Dedifferentiated amniotic fluid mesenchymal stem cell (primary cell): ENCODE measurements at regions not wholly inside any gene's neighbourhood (a gene's known extent, or its start where the extent isn't known, plus 50 kb on each side); places are given as distances from the start of the nearest gene placed in this dataset.

ENCODE experiments used
- DNase-seq: peaks from one replicate; pipeline ENCODE4 v3.0.0-alpha.2; 2016; ENCODE audit errors: extremely low spot score

DNA sequence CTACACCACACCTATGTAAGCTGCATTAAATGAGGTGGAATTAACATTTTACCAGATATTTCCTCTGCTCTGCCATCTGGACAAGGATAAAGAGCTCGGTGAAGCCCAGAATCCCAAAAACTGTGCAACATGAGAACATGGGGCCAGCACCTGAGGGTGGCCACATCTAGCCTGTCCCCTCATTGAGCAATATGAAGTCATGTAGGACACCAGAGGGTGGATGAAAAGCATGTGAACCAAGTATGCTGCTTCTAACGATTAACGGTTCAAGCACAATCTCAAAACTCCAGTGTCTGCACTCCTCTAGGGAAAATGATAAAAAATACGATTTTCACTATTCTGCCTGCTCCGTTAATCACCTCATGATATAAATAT, 545.8 kb downstream of the EBF1 start:
- no peak for DNase-seq

DNA sequence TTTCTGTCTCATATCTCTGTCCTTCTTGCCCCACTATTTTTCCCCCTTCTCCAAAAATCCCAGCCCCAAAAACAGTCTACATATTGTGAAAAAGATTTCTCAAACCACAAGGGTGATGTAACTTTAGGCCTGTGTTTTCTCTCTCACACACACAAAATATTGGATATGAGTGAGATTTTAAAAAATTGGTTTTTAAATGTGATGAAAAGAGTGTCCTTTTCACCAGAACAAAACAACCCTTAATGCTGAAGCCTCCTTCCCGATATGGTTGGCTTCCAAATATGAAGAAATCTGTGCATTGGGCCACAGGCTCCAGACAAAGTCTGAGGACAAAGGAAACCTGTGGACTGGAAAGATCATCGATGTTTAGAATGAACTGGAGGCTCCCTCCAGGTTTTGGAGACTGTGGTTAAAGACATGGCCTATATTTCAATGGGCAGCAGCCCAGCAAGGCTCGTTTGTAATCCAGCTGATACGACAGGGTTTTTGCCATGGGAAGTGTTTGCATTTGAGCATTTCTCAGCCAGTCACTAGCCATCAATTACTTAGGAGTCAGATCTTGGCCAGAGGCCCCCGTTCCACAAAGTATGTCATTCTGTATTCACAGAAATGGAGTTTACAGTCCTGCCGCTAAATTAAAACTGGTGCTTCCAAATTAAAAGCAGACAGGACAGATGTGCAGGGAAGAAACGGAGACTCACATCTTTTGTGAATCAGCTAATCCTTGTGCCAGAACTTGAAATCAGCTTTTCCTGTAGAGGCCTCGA, 546.3 kb downstream of the EBF1 start:
- peak; percentile 34 for DNase-seq

DNA sequence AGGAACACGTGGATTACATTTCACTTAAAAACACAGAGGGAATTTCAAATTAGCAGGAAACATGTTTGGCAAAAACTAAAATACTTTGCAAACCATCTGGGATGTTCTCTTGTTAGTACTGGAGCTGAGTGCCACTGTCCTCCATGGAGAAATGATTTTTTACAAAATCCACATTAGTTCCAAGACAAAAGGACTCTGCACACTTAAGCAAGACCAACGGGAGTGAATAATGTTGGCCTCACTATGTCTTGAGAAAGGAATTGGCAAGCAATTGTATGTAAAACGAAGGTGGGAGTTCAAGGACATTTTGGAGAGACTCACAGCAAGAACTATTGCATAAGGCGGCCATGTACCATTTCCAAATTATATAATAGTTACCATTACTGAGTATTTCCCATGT, 547.5 kb downstream of the EBF1 start:
- DNase-seq, result no peak

DNA sequence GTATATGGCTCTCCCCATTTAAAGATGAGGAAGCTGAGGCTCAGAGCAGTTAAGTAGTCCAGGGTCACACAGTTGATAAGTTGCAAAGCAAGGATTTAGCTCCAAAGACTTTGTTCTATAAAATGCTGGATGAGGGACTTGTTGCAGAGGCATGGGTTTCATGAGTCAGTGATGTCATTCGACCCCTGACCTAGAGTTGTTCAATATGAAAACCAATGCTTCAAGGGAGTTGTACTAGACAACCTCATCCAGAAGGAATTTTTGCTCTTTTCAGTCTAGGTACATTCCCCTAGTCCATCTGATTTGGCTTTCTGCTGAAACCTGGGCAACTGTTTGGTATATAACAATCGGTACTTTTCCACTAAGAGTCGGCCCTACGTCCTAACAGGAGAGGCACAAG, 550.4 kb downstream of the EBF1 start:
- DNase-seq, result no peak

DNA sequence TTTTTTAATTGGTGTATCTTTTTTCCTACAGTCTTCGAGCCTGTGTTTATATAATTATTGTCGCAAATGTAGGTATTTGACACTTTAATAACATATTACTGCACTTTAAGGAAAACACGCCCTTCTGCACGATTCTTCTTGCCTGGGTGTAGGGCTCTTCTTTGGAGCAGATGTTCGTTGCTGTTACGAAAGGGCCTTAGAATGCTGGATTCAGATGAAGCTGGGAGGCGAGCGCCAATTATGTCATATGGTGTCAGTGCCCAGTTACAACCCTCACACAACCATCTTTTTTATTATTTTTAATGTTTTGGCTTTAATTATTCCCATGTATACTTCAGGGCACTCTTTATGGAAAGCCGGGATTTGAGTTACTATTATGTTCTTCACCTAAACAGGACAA, 553.0 kb downstream of the EBF1 start:
- DNase-seq, result no peak

DNA sequence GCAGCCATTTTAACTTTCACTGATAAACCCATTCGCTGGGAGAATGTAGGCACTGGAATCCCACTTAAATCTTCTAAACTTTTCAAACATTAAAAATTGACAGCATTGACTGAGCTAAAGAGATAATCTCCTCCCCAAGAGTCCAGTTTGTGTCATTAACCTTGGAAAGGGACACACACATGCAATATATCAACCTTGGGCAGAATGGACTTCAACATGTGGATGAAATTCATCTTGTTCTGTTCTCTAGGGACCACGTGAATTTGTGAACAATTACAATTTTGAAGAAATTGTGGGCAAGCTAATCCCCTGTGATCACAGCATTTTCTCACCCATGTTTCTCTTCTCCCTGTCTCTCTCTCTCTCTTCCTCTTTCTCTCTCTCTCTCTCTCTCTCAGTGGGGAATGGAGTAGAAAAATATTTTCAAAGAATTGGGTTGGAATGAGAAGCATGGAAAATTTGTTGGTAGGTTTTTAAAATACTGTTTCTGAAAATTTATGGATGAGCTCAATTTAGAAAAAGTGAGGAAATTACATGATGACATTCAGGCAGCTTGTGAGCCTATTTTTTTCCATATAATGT, 553.7 kb downstream of the EBF1 start:
- no peak for DNase-seq

DNA sequence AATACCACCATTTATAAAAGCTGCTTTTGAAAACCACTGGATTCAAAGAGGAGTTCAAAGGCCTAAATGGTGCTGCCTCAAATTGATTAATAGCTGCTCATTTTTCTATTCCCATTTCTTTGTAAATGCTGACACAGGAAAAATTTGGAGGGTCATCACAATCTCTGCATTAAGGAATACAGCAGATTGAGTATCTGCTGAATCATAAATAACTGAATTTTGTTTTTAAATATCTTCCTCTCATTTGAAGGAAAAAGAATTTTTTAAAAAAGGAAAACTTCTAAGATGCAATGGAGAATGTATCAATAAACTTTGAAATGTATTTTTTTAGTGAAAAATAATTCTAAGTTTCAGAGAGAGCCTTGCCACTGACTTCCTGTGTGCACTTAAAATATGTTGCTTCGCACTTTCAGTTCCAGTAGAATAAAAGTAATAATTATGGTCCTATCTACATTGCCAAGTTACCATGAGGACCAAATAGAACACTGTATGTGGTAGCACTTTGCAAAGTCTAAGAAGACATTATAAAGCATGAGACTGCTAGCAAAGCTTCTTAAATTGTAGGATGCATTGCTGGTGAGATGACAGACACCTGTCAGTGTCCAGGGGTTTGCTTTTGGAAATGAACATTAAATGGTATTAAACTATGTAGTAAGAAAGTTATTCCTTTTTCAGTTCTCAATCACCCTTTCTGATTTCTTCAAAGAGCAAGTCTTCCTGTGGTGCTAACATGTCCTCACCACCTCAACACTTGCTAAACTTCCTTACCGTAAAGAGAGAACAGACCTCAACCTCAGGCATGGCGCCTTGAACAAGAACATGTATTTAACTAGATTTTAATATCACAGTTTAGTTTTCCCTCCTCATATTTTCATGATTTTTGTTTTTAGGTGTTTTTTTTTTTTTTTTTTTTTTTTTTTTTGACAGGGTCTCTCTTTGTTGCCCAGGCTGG, 555.1 kb downstream of the EBF1 start:
- DNase-seq, result no peak

DNA sequence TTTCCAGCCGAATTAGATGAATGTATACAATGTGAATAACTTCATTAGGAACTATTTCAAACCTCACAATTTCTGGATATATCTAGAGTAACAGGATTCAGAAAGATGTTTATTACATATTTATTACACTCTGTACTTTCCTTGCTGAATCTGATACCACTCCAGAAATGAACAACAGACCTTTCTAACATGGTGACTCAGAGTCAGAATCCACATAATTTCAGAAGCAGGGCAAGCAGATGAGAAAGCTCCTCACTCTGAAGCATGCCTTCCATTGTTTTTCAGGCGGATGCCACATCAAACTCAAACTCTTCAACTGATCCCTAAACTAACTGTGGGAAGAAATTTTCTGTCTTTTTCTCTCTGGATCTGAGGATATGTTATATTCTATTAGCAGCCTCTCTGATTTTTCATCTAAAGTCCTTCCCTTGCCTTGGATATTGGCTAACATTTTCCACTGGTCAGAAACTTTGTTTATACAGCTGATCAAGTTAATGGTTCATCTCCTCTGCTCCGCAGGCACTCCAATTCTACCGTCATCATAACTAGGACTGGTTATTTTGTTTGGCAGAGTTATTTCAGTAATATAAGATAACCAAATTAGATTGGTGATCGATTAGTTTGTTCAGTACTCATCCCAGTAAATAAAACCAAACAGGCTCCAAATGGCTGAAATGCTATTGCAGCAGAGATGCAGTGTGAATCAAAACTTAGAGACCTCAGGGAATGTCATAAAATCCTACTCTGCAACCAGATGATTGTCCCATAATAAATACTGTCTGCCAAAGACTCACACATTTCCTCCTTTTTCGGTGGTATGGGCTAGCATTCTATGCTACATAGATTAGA, 556.0 kb downstream of the EBF1 start:
- DNase-seq, result peak; percentile 73

DNA sequence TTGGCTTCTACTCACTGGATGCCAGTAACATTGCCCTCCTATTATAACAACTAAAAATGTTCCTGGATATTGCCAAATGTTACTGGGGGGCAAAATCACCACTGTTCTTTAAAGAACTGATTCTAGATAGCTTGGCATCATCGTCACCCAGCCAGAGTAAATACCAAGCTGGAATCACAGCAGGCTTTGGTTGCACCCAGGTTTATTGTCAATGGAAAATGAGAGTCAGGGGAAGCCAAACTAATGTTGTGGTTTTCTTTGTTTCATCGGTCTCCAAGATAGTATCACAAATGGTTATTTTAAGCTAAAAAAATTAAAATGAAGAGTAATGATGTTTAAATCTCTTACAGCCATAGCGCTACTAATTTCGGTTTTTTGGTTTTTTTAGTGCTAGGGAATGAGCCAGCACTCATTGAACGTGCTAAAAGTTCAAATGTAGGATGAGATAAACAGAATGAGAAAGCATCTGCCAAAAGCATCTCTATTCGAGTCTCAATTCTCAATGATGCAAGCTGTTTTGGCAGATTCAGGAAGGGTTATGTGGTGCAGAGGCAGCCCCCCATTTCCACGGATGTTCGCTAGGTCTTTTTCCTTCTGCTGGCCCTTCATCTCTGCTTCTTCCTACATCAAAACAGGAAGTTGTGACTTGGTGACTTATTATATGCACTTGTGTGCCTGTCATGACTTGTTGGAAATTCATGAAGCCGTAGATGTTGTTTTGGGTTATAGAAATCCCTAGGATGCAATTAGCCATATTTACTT, 558.0 kb downstream of the EBF1 start:
- no peak for DNase-seq

DNA sequence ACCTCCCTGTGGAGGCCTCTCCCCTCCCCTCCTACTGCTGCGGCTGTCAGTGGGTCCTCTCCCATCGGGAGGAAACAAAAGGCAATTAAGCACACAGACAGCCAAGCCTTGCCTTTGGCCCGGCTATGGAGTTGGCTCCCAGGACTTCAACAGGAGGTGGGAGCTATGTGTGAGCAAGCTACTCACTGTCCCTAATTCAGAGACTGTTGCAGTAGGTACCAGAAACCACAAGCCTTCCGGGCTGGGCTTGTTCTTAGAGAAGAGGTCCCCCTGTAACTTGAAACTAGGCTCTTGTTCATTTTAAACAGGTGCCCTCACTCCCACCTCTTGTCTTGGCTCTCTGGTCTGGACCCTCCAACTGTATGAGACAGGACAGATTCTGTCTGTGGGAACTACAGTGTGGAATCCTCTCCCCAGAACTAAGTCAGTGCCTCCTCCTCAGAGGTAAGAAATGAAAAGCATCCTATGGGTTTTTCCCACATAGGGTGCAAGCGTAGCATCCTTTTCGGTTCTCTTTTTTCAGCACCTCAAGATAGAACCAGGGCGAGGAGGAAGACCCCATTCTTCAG, 561.1 kb downstream of the EBF1 start:
- no peak for DNase-seq

DNA sequence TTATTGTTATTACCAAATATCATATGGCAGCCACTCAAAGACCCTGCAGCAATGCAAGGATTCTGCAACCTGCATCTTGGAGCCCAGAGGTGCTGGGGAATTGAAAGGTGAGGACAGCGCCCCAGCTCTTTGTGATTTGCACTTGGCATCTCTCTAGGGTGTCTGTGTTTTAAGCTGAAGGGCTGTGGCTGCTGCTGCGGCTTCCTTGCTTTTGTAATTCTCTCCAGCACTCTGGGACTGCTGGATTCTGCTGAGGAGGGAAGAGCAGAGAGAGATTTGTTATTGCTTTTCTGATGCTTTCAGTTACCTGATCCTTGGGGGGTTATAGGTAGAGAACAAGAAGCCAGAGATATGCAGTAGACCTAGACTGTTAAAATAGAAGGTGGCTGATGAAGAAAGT, 562.4 kb downstream of the EBF1 start:
- no peak for DNase-seq

DNA sequence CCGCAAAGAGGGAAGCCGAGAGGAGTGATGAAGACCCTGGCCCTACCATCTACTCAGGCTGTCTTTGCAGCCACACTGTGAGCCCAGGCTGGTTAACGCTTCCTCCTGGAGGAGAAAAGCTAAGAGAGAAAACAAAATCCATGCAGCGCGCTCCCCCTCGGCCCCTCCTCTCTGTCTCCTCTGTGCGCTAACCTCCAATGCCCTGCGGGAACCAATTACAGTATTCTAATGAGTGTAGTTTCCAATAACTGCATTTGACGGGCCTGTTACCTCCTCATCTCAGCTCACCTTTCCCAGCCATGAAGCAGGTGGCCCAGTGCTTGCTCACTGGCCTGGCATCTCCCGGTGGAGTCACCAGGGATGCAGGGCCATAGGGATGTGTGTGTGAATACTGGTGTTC, 565.5 kb downstream of the EBF1 start:
- DNase-seq, result no peak

DNA sequence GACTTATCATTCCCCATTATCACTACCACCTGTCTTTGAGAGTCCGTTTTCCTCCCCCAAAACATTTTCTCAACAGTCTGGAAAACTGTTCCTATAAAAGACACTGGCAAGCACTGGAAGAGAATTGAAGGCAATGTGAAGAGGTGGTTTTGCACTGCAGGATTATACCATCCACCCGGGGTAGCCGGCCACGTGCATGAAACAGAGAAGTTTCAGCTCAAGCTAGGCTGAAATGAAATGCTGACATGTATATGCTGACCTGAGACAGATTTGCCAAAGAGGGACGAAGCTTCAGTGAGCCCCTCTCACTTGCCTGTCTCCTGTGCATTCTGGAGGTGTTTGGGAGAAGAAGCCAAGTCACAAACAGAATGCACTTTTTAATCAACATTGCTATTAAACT, 567.0 kb downstream of the EBF1 start:
- DNase-seq, result no peak

DNA sequence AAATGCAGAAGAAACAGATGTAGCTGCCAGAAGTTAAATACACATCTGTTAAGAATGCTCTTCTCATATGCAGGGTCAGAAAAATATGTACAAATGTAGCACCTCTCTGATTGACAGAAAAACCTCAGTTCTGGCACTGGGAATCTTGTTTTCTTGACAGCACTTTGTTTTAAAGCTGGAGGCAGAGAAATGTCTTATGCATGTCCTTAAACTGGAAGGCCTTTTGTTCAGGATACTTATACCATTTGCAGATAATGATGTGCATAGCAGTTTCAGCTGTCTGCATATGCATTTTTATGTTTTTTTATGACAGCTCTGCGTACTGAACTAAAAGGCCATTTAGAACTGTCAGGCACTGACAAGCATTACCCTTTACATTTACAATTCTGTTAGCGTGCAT, 567.9 kb downstream of the EBF1 start:
- no peak for DNase-seq

DNA sequence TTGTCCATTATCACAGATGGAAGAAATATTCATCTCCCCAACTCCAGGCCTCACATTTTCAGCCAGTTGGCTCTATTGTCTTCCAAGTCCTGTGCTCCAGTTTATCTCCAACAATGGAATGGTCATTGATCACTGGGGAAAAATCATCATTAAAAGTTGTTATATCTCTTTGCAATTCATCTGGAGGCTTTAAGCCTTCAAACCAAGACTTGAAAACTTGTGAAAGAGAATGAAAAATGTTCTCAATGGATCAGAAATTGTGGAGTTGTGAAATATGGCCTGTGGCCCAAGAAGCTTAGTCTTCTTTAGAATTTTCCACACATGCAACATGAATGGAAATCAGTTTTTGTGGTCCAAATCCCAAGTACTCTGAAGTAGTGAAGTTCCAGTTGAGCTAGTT, 569.6 kb downstream of the EBF1 start:
- DNase-seq, result no peak

DNA sequence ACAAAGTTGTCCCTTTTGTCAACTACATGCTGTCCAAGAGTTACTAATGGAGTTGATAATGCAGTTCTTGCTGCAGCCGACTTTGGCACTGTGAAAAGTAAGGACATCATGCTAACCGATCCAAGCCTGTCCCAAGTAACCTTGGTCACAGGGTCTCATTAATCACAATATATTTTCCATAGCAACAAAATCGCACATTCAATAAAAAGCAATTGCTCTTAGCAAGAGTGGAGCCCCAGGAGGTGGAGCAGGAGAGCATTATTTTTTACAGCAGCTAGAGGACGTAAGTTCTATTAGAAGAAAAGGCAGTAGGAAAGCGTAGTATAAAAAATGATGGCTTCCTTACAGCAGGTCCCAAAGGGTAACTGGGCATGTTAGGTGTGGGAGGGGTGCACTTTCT, 570.3 kb downstream of the EBF1 start:
- DNase-seq, result no peak

DNA sequence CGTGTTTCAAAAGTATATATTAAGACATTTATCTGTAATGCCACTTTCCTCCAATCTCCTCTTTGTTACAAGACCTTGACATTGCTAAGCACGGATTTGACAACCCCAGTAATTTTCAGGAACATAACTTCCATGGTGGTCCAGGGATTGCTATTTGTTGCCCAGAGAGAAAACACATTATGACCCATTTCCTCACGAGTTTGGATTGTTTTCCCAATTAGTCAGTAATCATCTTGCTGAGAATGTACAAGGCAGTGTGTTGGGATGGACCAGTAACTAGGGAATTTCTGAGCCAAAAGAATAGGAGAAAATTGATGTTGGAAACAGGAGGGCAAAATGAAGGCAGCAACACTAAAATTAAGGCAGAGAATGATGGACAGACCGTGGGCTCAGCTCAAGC, 574.1 kb downstream of the EBF1 start:
- no peak for DNase-seq

DNA sequence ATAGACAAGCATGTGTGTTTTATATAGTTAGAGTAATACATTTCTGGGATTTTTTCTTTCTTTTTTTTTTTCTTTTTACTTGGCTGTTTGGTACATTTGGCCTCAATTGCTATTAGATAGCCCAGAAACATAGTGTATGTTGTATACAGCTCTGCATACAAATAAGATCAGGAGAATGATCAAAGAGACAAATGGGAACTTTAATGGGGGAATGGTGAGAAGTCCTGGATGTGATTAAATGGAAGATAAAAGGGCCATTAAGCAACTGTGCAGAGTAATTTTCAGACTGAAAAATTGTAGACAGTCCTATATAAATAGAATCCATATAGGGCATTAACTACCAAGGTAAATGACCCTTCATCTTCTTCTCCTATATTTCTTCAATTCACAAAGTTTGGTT, 575.6 kb downstream of the EBF1 start:
- DNase-seq, result no peak

DNA sequence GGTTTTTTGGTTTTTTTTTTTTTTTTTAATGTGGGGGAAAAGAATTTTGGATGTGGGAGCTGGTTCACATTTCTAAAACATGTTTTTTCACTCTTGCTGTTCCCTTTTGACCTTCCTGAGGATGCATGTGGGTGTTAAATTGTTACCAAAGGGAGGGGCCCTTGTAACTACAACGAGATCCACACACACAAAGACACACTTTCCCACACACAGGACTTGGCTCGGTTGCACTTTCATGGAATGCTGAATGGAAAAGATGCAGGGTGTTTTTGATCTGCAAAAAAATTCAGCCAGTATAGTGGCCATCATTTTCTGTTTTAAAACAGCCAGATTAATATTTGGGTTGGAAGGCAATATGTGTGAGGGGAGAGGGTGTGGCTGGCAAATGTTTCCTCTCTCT, 576.9 kb downstream of the EBF1 start:
- peak; percentile 77 for DNase-seq

DNA sequence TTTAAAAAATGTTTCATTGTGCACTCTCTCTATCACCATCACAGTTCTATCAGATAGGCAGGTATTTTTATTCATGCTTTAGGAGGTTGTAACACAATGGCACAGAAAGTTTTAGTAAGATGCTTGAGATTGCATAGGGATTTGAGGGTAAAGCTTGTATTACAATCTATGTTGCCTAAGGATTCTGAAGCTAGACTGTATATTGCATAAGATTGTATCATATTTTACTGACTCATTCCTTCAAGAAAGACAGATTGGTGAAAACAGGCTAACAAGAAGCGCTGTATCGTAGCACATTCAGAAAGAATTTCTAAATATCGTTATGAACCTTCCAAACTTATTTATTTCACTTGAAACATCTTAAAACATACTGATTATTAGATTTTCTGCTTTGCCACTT, 577.7 kb downstream of the EBF1 start:
- peak; percentile 95 for DNase-seq
